ENCODE measurements at regions not wholly inside any gene's neighbourhood (a gene's known extent, or its start where the extent isn't known, plus 50 kb on each side); places are given as distances from the start of the nearest gene placed in this dataset.
"Not testable (repeated sequence)": the region's sequence is repeated elsewhere in the genome, so short reads cannot be mapped to it uniquely, and the experiment has no call there.

GRCh38 chr2:147156970-147157369 is 687.9 kb upstream of the ACVR2A start:
- Mint-ChIP-seq H3K27me3 (peaks cover 2% of the 10 kb centered on the region), H3K27ac (no peak overlapping the region), H3K9me3 (peaks cover 18% of the 10 kb centered on the region), H3K4me3 (no peak overlapping the region), H3K36me3 (ENCODE audit: low read depth) (peaks cover 5% of the 10 kb centered on the region), H3K4me1 (no peaks in the 10 kb centered on the region)
- intact Hi-C loops (cut with micrococcal nuclease) = no loop called here
- no peak for DNase-seq

- intact Hi-C loops (cut with micrococcal nuclease) = no loop called here
Measured at GRCh38 chr2:147150241-147150635, 694.6 kb upstream of the ACVR2A start.

GRCh38 chr2:147149575-147150240 is 695.1 kb upstream of the ACVR2A start:
- H3K4me3 Mint-ChIP-seq = no peak overlapping the region
- H3K9me3 Mint-ChIP-seq = peaks cover 16% of the 10 kb centered on the region
- peaks cover 3% of the 10 kb centered on the region for H3K27me3 Mint-ChIP-seq
- no peak overlapping the region for H3K27ac Mint-ChIP-seq
- H3K4me1 Mint-ChIP-seq = no peaks in the 10 kb centered on the region
- peaks cover 3% of the 10 kb centered on the region for H3K36me3 Mint-ChIP-seq (ENCODE audit: low read depth)
- intact Hi-C loops (cut with micrococcal nuclease) = no loop called here
- DNase-seq = no peak

More at GRCh38 chr2:147150241-147150635, 694.6 kb upstream of the ACVR2A start:
- Mint-ChIP-seq H3K4me3 (no peak overlapping the region), H3K27ac (no peak overlapping the region), H3K9me3 (peaks cover 16% of the 10 kb centered on the region), H3K36me3 (ENCODE audit: low read depth) (peaks cover 3% of the 10 kb centered on the region), H3K27me3 (peaks cover 2% of the 10 kb centered on the region), H3K4me1 (no peaks in the 10 kb centered on the region)
- no peak for DNase-seq

- no peaks in the 10 kb centered on the region for H3K4me1 Mint-ChIP-seq
- no peak for DNase-seq
- H3K9me3 Mint-ChIP-seq = peaks cover 9% of the 10 kb centered on the region
- intact Hi-C loops (cut with micrococcal nuclease) = no loop called here
- no peak overlapping the region for H3K27ac Mint-ChIP-seq
- H3K27me3 Mint-ChIP-seq = peaks cover 2% of the 10 kb centered on the region
- H3K36me3 Mint-ChIP-seq (ENCODE audit: low read depth) = no peaks in the 10 kb centered on the region
- no peak overlapping the region for H3K4me3 Mint-ChIP-seq
Measured at GRCh38 chr2:147147802-147148201, 697.0 kb upstream of the ACVR2A start.

- H3K9me3 Mint-ChIP-seq = no peaks in the 10 kb centered on the region
- no peak overlapping the region for H3K27ac Mint-ChIP-seq
- H3K4me3 Mint-ChIP-seq = no peak overlapping the region
- no peaks in the 10 kb centered on the region for H3K36me3 Mint-ChIP-seq (ENCODE audit: low read depth)
- H3K4me1 Mint-ChIP-seq = no peaks in the 10 kb centered on the region
- DNase-seq = no peak
- peaks cover 2% of the 10 kb centered on the region for H3K27me3 Mint-ChIP-seq
- intact Hi-C loops (cut with micrococcal nuclease) = no loop called here
Measured at GRCh38 chr2:147141930-147142329, 702.9 kb upstream of the ACVR2A start.

GRCh38 chr2:147139732-147140131 is 705.1 kb upstream of the ACVR2A start:
- H3K27me3 Mint-ChIP-seq; H3K36me3 Mint-ChIP-seq (ENCODE audit: low read depth); H3K4me1 Mint-ChIP-seq; intact Hi-C loops (cut with micrococcal nuclease); H3K4me3 Mint-ChIP-seq; H3K9me3 Mint-ChIP-seq; H3K27ac Mint-ChIP-seq; DNase-seq: not testable (repeated sequence)

- no peak for DNase-seq
- H3K27ac Mint-ChIP-seq = no peak overlapping the region
- no peaks in the 10 kb centered on the region for H3K9me3 Mint-ChIP-seq
- H3K4me3 Mint-ChIP-seq = no peak overlapping the region
- H3K36me3 Mint-ChIP-seq (ENCODE audit: low read depth) = no peaks in the 10 kb centered on the region
- H3K27me3 Mint-ChIP-seq = no peaks in the 10 kb centered on the region
- intact Hi-C loops (cut with micrococcal nuclease) = no loop called here
- no peaks in the 10 kb centered on the region for H3K4me1 Mint-ChIP-seq
Measured at GRCh38 chr2:147137711-147138110, 707.1 kb upstream of the ACVR2A start.

- no peaks in the 10 kb centered on the region for H3K36me3 Mint-ChIP-seq (ENCODE audit: low read depth)
- DNase-seq = no peak
- no peak overlapping the region for H3K27ac Mint-ChIP-seq
- peaks cover 2% of the 10 kb centered on the region for H3K27me3 Mint-ChIP-seq
- no peak overlapping the region for H3K4me3 Mint-ChIP-seq
- intact Hi-C loops (cut with micrococcal nuclease) = no loop called here
- no peaks in the 10 kb centered on the region for H3K4me1 Mint-ChIP-seq
- H3K9me3 Mint-ChIP-seq = no peaks in the 10 kb centered on the region
Measured at GRCh38 chr2:147135376-147135775, 709.5 kb upstream of the ACVR2A start.

GRCh38 chr2:147133286-147133908 is 711.4 kb upstream of the ACVR2A start:
- peaks cover 2% of the 10 kb centered on the region for H3K27me3 Mint-ChIP-seq
- no peak for DNase-seq
- no peak overlapping the region for H3K4me3 Mint-ChIP-seq
- no peak overlapping the region for H3K27ac Mint-ChIP-seq
- H3K4me1 Mint-ChIP-seq = no peaks in the 10 kb centered on the region
- no peaks in the 10 kb centered on the region for H3K9me3 Mint-ChIP-seq
- no peaks in the 10 kb centered on the region for H3K36me3 Mint-ChIP-seq (ENCODE audit: low read depth)
- intact Hi-C loops (cut with micrococcal nuclease) = no loop called here

GRCh38 chr2:147125145-147125544 is 719.7 kb upstream of the ACVR2A start:
- no peaks in the 10 kb centered on the region for H3K4me1 Mint-ChIP-seq
- H3K4me3 Mint-ChIP-seq = no peak overlapping the region
- peaks cover 2% of the 10 kb centered on the region for H3K36me3 Mint-ChIP-seq (ENCODE audit: low read depth)
- H3K27me3 Mint-ChIP-seq = peaks cover 2% of the 10 kb centered on the region
- H3K27ac Mint-ChIP-seq = no peak overlapping the region
- intact Hi-C loops (cut with micrococcal nuclease) = no loop called here
- peaks cover 15% of the 10 kb centered on the region for H3K9me3 Mint-ChIP-seq
- no peak for DNase-seq

GRCh38 chr2:147122944-147123343 is 721.9 kb upstream of the ACVR2A start:
- DNase-seq = no peak
- H3K4me3 Mint-ChIP-seq = no peak overlapping the region
- H3K9me3 Mint-ChIP-seq = peaks cover 20% of the 10 kb centered on the region
- no peaks in the 10 kb centered on the region for H3K4me1 Mint-ChIP-seq
- intact Hi-C loops (cut with micrococcal nuclease) = no loop called here
- no peak overlapping the region for H3K27ac Mint-ChIP-seq
- H3K36me3 Mint-ChIP-seq (ENCODE audit: low read depth) = peaks cover 2% of the 10 kb centered on the region
- peaks cover 6% of the 10 kb centered on the region for H3K27me3 Mint-ChIP-seq

- Mint-ChIP-seq H3K36me3 (ENCODE audit: low read depth) (no peaks in the 10 kb centered on the region), H3K9me3 (no peaks in the 10 kb centered on the region), H3K4me1 (no peaks in the 10 kb centered on the region), H3K27ac (no peak overlapping the region), H3K4me3 (no peak overlapping the region), H3K27me3 (peaks cover 1% of the 10 kb centered on the region)
- no peak for DNase-seq
- intact Hi-C loops (cut with micrococcal nuclease) = no loop called here
Measured at GRCh38 chr2:147110962-147111361, 733.9 kb upstream of the ACVR2A start.

GRCh38 chr2:147110317-147110716 is 734.5 kb upstream of the ACVR2A start:
- peaks cover 1% of the 10 kb centered on the region for H3K27me3 Mint-ChIP-seq
- intact Hi-C loops (cut with micrococcal nuclease) = no loop called here
- H3K4me1 Mint-ChIP-seq = no peaks in the 10 kb centered on the region
- no peaks in the 10 kb centered on the region for H3K36me3 Mint-ChIP-seq (ENCODE audit: low read depth)
- H3K4me3 Mint-ChIP-seq = no peak overlapping the region
- no peak overlapping the region for H3K27ac Mint-ChIP-seq
- DNase-seq = no peak
- no peaks in the 10 kb centered on the region for H3K9me3 Mint-ChIP-seq

- H3K27me3 Mint-ChIP-seq = peaks cover 1% of the 10 kb centered on the region
- no peak overlapping the region for H3K27ac Mint-ChIP-seq
Measured at GRCh38 chr2:147109291-147109690, 735.5 kb upstream of the ACVR2A start.

GRCh38 chr2:147108548-147108947 is 736.3 kb upstream of the ACVR2A start:
- no peaks in the 10 kb centered on the region for H3K9me3 Mint-ChIP-seq
- no peak overlapping the region for H3K27ac Mint-ChIP-seq
- intact Hi-C loops (cut with micrococcal nuclease) = no loop called here
- no peaks in the 10 kb centered on the region for H3K4me1 Mint-ChIP-seq
- no peaks in the 10 kb centered on the region for H3K36me3 Mint-ChIP-seq (ENCODE audit: low read depth)
- DNase-seq = no peak
- H3K27me3 Mint-ChIP-seq = peaks cover 1% of the 10 kb centered on the region
- H3K4me3 Mint-ChIP-seq = no peak overlapping the region

More at GRCh38 chr2:147109291-147109690, 735.5 kb upstream of the ACVR2A start:
- no peak for DNase-seq
- Mint-ChIP-seq H3K9me3 (no peaks in the 10 kb centered on the region), H3K4me1 (no peaks in the 10 kb centered on the region), H3K4me3 (no peak overlapping the region), H3K36me3 (ENCODE audit: low read depth) (no peaks in the 10 kb centered on the region)
- intact Hi-C loops (cut with micrococcal nuclease) = no loop called here
